GM12878 (cell line): ENCODE measurements at regions not wholly inside any gene's neighbourhood (a gene's known extent, or its start where the extent isn't known, plus 50 kb on each side); places are given as distances from the start of the nearest gene placed in this dataset.

Experiments used
- CTCF ChIP-seq, 3 experiments: IDR thresholded peaks in 2 of 3; conservative IDR thresholded peaks in 1 of 3; 2 replicates each; pipeline ENCODE4 v1.5.1; 2011; ENCODE audit warnings: low read depth in 3 of 3, low read length in 3 of 3, mild to moderate bottlenecking in 3 of 3, control low read depth in 2 of 3, moderate library complexity in 2 of 3, inconsistent platforms in 1 of 3, mixed read lengths in 1 of 3; ENCODE audit not compliant: control insufficient read depth in 2 of 3, insufficient read depth in 1 of 3; ENCODE audit errors: extremely low read depth in 1 of 3
- GATAD2B ChIP-seq: fragments of 450-650 bp; conservative IDR thresholded peaks from 2 replicates; pipeline ENCODE4 v1.6.1; 2017; ENCODE audit warnings: low read depth, mild to moderate bottlenecking, moderate library complexity
- HDAC2 ChIP-seq: fragments of 200-600 bp; sonication (generic); IDR thresholded peaks from 2 replicates; pipeline ENCODE4 v1.6.1; 2017
- JUNB ChIP-seq: IDR thresholded peaks from 2 replicates; pipeline ENCODE4 v1.6.1; 2016; ENCODE audit warnings: antibody characterized with exemption, mild to moderate bottlenecking
- MAX ChIP-seq: IDR thresholded peaks from 2 replicates; pipeline ENCODE4 v1.6.1; 2012; ENCODE audit warnings: low read depth, low read length, improper control_type of control experiment
- POLR2AphosphoS5 ChIP-seq: IDR thresholded peaks from 2 replicates; pipeline ENCODE4 v1.6.1; 2011; ENCODE audit warnings: mild to moderate bottlenecking, low read length, inconsistent platforms
- POU2F2 ChIP-seq: IDR thresholded peaks from 3 replicates; pipeline ENCODE4 v1.6.1; 2011; ENCODE audit warnings: low read depth, mild to moderate bottlenecking, low read length, borderline replicate concordance
- RELA ChIP-seq: fragments of 450-650 bp; IDR thresholded peaks from 2 replicates; pipeline ENCODE4 v1.8.0; 2014; ENCODE audit warnings: borderline replicate concordance; ENCODE audit not compliant: partially characterized antibody
- SREBF2 ChIP-seq: IDR thresholded peaks from 2 replicates; pipeline ENCODE4 v1.6.1; 2012; ENCODE audit warnings: mild to moderate bottlenecking, low read length
- ZBED1 ChIP-seq: IDR thresholded peaks from 2 replicates; pipeline ENCODE4 v1.6.1; 2016; ENCODE audit warnings: borderline replicate concordance
- ZNF274 ChIP-seq: IDR thresholded peaks from one replicate; pipeline ENCODE4 v1.8.0; 2011; ENCODE audit not compliant: insufficient read length, insufficient read depth
- TF ChIP-seq, protein P1 (sequence below): IDR thresholded peaks from 2 replicates; pipeline ENCODE4 v1.6.1; 2011; ENCODE audit warnings: low read depth, low read length, improper control_type of control experiment, borderline replicate concordance

DNA sequence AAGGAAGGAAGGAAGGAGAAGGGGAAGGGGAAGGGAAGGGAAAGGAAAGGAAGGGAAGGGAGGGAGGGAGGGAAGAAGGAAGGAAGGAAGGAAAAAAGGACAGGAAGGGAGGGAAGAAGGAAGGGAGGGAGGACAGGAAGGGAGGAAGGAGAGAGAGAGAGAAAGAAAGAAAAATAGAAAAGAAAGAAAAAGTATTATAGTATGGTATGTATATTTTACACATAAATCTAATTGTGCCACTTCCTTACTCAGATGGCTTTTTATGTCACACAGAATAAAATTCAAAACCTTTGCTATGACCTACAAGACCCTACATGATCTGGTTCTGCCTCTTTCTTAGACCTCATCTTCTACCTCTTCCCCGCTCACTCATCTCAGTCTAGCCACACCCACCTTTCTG lies 1016.9 kb upstream of the AUTS2 start:
- TF ChIP-seq CTCF (IDR thresholded peaks at IDR 0.05 in 2 of 3, conservative IDR thresholded peaks at IDR 0.05 in 1 of 3; ENCODE audit: control insufficient read depth in 2 of 3, extremely low read depth in 1 of 3, insufficient read depth in 1 of 3, low read depth in 3 of 3, low read length in 3 of 3), result no peak
- TF ChIP-seq GATAD2B, result no peak
- TF ChIP-seq ZBED1, result no peak
- no peak for TF ChIP-seq ZNF274
- TF ChIP-seq HDAC2, result no peak
- TF ChIP-seq POLR2AphosphoS5, result no peak
- no peak for TF ChIP-seq JUNB
- no peak for TF ChIP-seq POU2F2
- no peak for TF ChIP-seq SREBF2
- no peak for TF ChIP-seq RELA
- TF ChIP-seq MAX, result no peak
- TF ChIP-seq, protein P1, sequence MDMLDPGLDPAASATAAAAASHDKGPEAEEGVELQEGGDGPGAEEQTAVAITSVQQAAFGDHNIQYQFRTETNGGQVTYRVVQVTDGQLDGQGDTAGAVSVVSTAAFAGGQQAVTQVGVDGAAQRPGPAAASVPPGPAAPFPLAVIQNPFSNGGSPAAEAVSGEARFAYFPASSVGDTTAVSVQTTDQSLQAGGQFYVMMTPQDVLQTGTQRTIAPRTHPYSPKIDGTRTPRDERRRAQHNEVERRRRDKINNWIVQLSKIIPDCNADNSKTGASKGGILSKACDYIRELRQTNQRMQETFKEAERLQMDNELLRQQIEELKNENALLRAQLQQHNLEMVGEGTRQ, result no peak
